Transverse colon (tissue), 3 donors: ENCODE measurements at regions not wholly inside any gene's neighbourhood (a gene's known extent, or its start where the extent isn't known, plus 50 kb on each side); places are given as distances from the start of the nearest gene placed in this dataset.

Experiments
- EP300 ChIP-seq: sonication (generic); formaldehyde crosslinking; IDR thresholded peaks from one replicate; pipeline ENCODE4 v1.6.1; 2017; ENCODE audit warnings: antibody characterized with exemption, low read depth
- POLR2A ChIP-seq: fragments of 450-650 bp; IDR thresholded peaks from one replicate; pipeline ENCODE4 v1.6.1; 2016; ENCODE audit warnings: antibody characterized with exemption, mild to moderate bottlenecking, moderate library complexity
- TF ChIP-seq, protein P1 (sequence below), 5 experiments: fragments of 200-600 bp in 3 of 5; fragments of 450-650 bp in 2 of 5; sonication (generic) in 3 of 5; IDR thresholded peaks; 1 replicate in 2 of 5; 2 replicates in 3 of 5; pipeline ENCODE4 v1.5.1; 2016 to 2017; ENCODE audit warnings: antibody characterized with exemption in 5 of 5, inconsistent platforms in 3 of 5, mild to moderate bottlenecking in 2 of 5, moderate library complexity in 1 of 5

DNA sequence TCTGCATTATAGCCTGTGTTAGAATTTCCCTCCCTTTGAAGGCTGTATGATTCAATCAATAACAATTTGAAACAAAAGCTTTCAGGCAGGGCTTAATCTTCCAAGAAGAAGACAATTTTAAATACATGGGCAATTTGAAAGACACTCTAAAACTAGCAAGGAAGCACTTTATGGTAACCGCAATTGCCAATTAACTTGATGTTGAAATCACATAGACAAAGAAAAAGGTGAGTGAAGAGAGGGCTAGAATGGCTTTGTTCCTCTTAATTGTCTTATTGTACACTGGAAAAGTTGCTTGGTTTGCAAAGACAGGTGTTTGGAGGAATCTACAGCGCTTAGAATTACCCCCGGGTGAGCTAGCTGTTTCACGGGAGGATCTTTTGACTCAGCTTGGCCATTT, 74.4 kb upstream of the PRKX start:
- TF ChIP-seq POLR2A (no peak), EP300 (no peak)
- TF ChIP-seq, protein P1, sequence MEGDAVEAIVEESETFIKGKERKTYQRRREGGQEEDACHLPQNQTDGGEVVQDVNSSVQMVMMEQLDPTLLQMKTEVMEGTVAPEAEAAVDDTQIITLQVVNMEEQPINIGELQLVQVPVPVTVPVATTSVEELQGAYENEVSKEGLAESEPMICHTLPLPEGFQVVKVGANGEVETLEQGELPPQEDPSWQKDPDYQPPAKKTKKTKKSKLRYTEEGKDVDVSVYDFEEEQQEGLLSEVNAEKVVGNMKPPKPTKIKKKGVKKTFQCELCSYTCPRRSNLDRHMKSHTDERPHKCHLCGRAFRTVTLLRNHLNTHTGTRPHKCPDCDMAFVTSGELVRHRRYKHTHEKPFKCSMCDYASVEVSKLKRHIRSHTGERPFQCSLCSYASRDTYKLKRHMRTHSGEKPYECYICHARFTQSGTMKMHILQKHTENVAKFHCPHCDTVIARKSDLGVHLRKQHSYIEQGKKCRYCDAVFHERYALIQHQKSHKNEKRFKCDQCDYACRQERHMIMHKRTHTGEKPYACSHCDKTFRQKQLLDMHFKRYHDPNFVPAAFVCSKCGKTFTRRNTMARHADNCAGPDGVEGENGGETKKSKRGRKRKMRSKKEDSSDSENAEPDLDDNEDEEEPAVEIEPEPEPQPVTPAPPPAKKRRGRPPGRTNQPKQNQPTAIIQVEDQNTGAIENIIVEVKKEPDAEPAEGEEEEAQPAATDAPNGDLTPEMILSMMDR (IDR thresholded peaks at IDR 0.05) = no peak
